Stimulated activated naive CD8-positive, alpha-beta T cell treated with anti-CD3 and anti-CD28 coated beads, Interleukin-15, Interleukin-2, amounts not matched to agents 100 ng/mL and 50 ng/mL, for 24 hours (primary cell): ENCODE measurements at regions not wholly inside any gene's neighbourhood (a gene's known extent, or its start where the extent isn't known, plus 50 kb on each side); places are given as distances from the start of the nearest gene placed in this dataset.

Experiments
- H3K27ac Mint-ChIP-seq: one replicate; pipeline ENCODE4 v1.8.0; 2021; ENCODE audit warnings: mild to moderate bottlenecking, mixed read lengths
- H3K27me3 Mint-ChIP-seq: one replicate; pipeline ENCODE4 v1.8.0; 2021; ENCODE audit warnings: mixed read lengths
- H3K36me3 Mint-ChIP-seq: one replicate; pipeline ENCODE4 v1.8.0; 2021; ENCODE audit warnings: low read depth, mixed read lengths
- H3K4me1 Mint-ChIP-seq: one replicate; pipeline ENCODE4 v1.8.0; 2021; ENCODE audit warnings: low read depth, mixed read lengths
- H3K4me3 Mint-ChIP-seq: one replicate; pipeline ENCODE4 v1.8.0; 2021; ENCODE audit warnings: mild to moderate bottlenecking, mixed read lengths
- H3K9me3 Mint-ChIP-seq: one replicate; pipeline ENCODE4 v1.8.0; 2021; ENCODE audit warnings: mixed read lengths

GRCh38 chr11:62073061-62073460 is 50.8 kb upstream of the INCENP start:
- H3K27ac Mint-ChIP-seq, result no peak overlapping the region

GRCh38 chr11:62071408-62071807 is 52.4 kb upstream of the INCENP start:
- H3K4me3 Mint-ChIP-seq, result no peak overlapping the region
- no peaks in the 10 kb centered on the region for H3K27me3 Mint-ChIP-seq
- H3K9me3 Mint-ChIP-seq, result no peaks in the 10 kb centered on the region
- H3K27ac Mint-ChIP-seq, result no peak overlapping the region
- no peaks in the 10 kb centered on the region for H3K4me1 Mint-ChIP-seq
- H3K36me3 Mint-ChIP-seq, result no peaks in the 10 kb centered on the region

More at GRCh38 chr11:62073061-62073460, 50.8 kb upstream of the INCENP start:
- no peaks in the 10 kb centered on the region for H3K27me3 Mint-ChIP-seq
- no peaks in the 10 kb centered on the region for H3K9me3 Mint-ChIP-seq
- no peak overlapping the region for H3K4me3 Mint-ChIP-seq
- H3K4me1 Mint-ChIP-seq, result no peaks in the 10 kb centered on the region
- no peaks in the 10 kb centered on the region for H3K36me3 Mint-ChIP-seq

GRCh38 chr11:62069986-62070919 is 53.6 kb upstream of the INCENP start:
- Mint-ChIP-seq H3K36me3 (no peaks in the 10 kb centered on the region), H3K27me3 (no peaks in the 10 kb centered on the region), H3K27ac (no peak overlapping the region), H3K4me3 (no peak overlapping the region), H3K9me3 (no peaks in the 10 kb centered on the region), H3K4me1 (no peaks in the 10 kb centered on the region)

GRCh38 chr11:62069374-62069773 is 54.4 kb upstream of the INCENP start:
- Mint-ChIP-seq H3K4me3 (no peak overlapping the region), H3K27ac (no peak overlapping the region), H3K27me3 (no peaks in the 10 kb centered on the region), H3K36me3 (no peaks in the 10 kb centered on the region), H3K4me1 (no peaks in the 10 kb centered on the region), H3K9me3 (no peaks in the 10 kb centered on the region)

- Mint-ChIP-seq H3K4me1 (no peaks in the 10 kb centered on the region), H3K9me3 (no peaks in the 10 kb centered on the region), H3K4me3 (no peak overlapping the region), H3K36me3 (no peaks in the 10 kb centered on the region), H3K27ac (no peak overlapping the region), H3K27me3 (no peaks in the 10 kb centered on the region)
Measured at GRCh38 chr11:62068730-62069129, 55.1 kb upstream of the INCENP start.

GRCh38 chr11:62067741-62068140 is 56.1 kb upstream of the INCENP start:
- Mint-ChIP-seq H3K27me3 (no peaks in the 10 kb centered on the region), H3K27ac (no peak overlapping the region), H3K36me3 (no peaks in the 10 kb centered on the region), H3K4me3 (no peak overlapping the region), H3K4me1 (no peaks in the 10 kb centered on the region), H3K9me3 (no peaks in the 10 kb centered on the region)

DNA sequence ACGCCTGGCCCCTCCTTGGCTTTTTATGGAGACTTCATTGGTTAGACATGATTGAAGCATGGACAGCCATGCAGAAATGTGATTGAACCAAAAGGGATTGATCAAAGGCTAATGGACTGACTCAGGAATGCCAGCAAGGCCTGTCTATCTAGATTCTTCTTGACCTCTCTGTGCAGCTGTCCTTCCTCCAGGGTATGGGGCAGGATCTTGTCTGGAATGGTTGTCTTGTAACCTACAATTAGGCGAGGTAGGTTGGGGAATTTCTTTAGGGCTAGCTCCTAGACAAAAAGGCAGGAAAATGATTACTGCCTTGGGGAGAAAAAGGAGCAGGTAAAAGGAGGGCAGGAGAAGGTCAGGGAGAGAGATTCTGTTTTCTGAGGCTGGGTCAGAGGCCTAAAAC is 59.6 kb upstream of the INCENP start:
- Mint-ChIP-seq H3K27me3 (no peaks in the 10 kb centered on the region), H3K36me3 (no peaks in the 10 kb centered on the region), H3K4me1 (no peaks in the 10 kb centered on the region), H3K9me3 (no peaks in the 10 kb centered on the region), H3K27ac (no peak overlapping the region), H3K4me3 (no peak overlapping the region)

- no peaks in the 10 kb centered on the region for H3K9me3 Mint-ChIP-seq
- H3K36me3 Mint-ChIP-seq, result no peaks in the 10 kb centered on the region
- no peaks in the 10 kb centered on the region for H3K27me3 Mint-ChIP-seq
- H3K4me1 Mint-ChIP-seq, result no peaks in the 10 kb centered on the region
- H3K27ac Mint-ChIP-seq, result no peak overlapping the region
- no peak overlapping the region for H3K4me3 Mint-ChIP-seq
Measured at GRCh38 chr11:62062223-62062861, 61.5 kb upstream of the INCENP start.

DNA sequence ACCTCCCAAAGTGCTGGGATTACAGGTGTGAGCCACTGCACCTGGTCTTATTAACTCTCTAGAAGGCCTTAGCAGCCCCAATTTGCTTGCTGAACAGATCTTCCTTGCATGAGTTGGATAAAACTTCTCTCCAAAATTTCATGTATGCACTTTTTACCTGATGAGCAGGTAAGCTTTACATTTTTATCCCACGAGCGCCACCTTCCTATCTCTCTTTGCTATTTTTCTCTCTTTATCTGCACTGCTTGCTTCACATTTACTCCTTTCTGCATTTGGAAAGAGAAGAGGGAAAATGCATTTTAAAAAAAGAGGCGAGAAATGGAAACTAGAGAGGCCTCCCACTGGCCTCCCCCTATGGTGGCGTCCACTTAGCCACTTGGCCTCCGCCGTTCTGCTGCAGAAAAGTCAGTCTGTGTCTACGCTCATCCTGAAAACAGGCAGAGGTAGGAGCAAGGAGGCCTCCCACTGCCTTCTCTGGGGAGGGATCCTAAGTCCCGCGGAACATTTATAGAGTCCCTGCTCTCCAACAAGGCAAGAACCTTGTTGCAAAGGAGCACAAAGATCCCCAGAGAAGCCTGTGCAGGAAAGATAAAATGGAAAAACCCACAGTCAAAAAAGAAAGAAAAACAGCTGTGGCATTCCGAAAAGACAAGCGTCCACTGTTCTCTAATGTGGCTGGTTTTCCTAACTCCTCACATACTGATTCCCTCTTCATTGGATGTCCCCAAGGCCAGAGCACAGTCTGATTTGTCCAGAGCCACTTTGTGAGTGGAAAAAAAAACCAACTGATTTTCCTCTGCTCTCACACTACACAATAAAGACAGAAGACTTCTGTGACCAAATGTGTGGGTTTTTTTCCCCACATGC is 62.2 kb upstream of the INCENP start:
- Mint-ChIP-seq H3K9me3 (no peaks in the 10 kb centered on the region), H3K36me3 (no peaks in the 10 kb centered on the region), H3K4me3 (no peak overlapping the region), H3K4me1 (no peaks in the 10 kb centered on the region), H3K27ac (no peak overlapping the region), H3K27me3 (no peaks in the 10 kb centered on the region)

GRCh38 chr11:62057069-62057468 is 66.7 kb upstream of the INCENP start:
- Mint-ChIP-seq H3K4me1 (no peaks in the 10 kb centered on the region), H3K27me3 (no peaks in the 10 kb centered on the region), H3K9me3 (no peaks in the 10 kb centered on the region), H3K36me3 (no peaks in the 10 kb centered on the region), H3K4me3 (no peak overlapping the region), H3K27ac (no peak overlapping the region)

GRCh38 chr11:62055970-62056369 is 67.8 kb upstream of the INCENP start:
- no peaks in the 10 kb centered on the region for H3K4me1 Mint-ChIP-seq
- H3K9me3 Mint-ChIP-seq, result no peaks in the 10 kb centered on the region
- no peak overlapping the region for H3K4me3 Mint-ChIP-seq
- H3K36me3 Mint-ChIP-seq, result no peaks in the 10 kb centered on the region
- H3K27me3 Mint-ChIP-seq, result no peaks in the 10 kb centered on the region
- H3K27ac Mint-ChIP-seq, result no peak overlapping the region

DNA sequence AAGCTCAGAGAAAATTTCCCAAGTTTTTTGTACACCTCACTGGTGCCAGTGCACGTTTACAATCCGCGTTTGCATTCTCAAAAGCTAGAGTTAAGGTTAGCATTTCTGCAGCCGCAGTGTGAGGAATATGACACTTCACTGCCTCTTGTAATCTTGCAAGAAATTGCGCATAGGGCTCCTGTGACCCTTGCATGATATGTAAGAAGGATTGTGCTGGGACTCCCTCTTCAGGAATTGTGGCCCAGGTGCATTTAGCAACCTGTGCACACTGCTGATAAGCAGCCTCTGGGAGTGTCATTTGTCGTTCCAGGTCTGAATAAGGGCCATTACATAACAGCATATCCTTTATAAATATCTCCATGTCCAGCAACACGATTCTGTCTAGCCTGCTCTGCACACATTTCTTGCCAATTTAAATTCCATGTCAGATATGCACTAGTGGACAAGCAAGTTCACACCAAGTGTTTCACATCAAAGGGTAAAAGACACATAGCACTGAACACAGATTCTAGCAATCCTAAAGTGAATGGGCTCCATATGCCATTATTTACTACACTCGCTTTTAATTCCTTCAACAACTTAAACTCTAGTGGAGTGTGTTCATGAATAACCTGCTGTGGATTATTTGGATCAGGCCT is 69.2 kb upstream of the INCENP start:
- H3K27me3 Mint-ChIP-seq, result no peaks in the 10 kb centered on the region
- H3K9me3 Mint-ChIP-seq, result no peaks in the 10 kb centered on the region
- H3K36me3 Mint-ChIP-seq, result no peaks in the 10 kb centered on the region
- H3K27ac Mint-ChIP-seq, result no peak overlapping the region
- H3K4me3 Mint-ChIP-seq, result no peak overlapping the region
- H3K4me1 Mint-ChIP-seq, result no peaks in the 10 kb centered on the region

DNA sequence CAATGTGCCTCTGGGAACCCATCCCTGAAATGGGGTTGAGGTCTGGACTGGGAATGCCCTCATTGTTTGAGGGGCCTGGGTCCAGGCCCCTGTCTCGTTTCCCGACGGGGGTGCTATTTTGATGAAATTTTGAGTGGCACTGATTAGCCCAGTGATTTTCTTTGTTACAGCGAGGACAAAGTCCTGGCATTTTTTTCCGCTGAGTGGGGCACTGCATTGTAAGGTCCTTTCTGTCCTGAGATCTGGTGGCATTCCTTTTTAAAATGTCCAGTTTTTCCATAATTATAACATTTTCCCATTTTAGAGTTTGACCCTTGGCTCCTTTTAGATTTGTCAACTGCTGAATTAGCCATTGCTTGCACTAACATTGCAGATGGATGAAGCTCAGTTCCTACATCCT is 69.7 kb upstream of the INCENP start:
- H3K36me3 Mint-ChIP-seq, result no peaks in the 10 kb centered on the region
- H3K4me3 Mint-ChIP-seq, result no peak overlapping the region
- H3K27me3 Mint-ChIP-seq, result no peaks in the 10 kb centered on the region
- H3K27ac Mint-ChIP-seq, result no peak overlapping the region
- H3K4me1 Mint-ChIP-seq, result no peaks in the 10 kb centered on the region
- H3K9me3 Mint-ChIP-seq, result no peaks in the 10 kb centered on the region

DNA sequence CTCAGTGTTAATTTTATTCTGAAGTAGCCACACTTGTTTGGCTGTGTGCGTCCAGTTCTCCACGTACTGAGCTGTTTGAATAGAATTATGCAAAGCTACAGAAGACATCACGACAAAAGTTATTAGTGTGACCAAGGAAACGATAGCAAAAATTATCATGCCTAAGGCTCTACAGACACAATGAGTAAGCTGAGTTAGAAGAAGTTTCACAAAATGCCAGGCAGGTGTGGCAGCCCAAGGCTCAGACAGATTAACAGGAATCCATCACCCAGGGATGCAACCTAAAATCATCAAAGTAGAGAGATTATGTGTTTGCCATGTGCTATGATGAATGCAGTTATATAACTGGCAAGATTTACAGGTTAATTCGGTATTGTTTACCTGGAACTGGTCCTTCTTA is 73.1 kb upstream of the INCENP start:
- H3K4me3 Mint-ChIP-seq, result no peak overlapping the region

More for the DNA sequence above, 73.1 kb upstream of the INCENP start:
- Mint-ChIP-seq H3K9me3 (no peaks in the 10 kb centered on the region), H3K4me1 (no peaks in the 10 kb centered on the region), H3K36me3 (no peaks in the 10 kb centered on the region), H3K27ac (no peak overlapping the region), H3K27me3 (peaks cover 3% of the 10 kb centered on the region)
